ENCODE measurements at regions not wholly inside any gene's neighbourhood (a gene's known extent, or its start where the extent isn't known, plus 50 kb on each side); places are given as distances from the start of the nearest gene placed in this dataset.

DNA sequence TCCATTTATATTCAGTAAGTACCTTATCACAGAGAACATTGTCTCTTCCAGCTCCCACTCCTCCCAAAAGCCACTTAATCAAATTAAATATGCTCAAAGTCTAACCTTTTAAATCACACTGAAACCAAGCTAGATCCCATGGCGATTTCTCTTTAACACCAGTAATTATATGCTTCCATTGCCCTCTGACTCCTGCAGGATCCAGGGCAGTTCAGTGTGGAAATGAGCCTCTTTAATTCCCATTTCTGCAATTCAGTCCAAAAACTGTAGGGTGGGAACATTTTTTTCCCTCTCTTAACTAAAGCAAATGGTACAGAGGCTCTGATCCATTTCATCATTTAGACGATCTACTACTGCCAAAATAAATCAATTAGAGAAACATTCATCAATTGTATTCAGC is 872.3 kb upstream of the PHF14 start:
- no peak for TF ChIP-seq EP300 (IDR thresholded peaks at IDR 0.05)
- TF ChIP-seq, protein P1, sequence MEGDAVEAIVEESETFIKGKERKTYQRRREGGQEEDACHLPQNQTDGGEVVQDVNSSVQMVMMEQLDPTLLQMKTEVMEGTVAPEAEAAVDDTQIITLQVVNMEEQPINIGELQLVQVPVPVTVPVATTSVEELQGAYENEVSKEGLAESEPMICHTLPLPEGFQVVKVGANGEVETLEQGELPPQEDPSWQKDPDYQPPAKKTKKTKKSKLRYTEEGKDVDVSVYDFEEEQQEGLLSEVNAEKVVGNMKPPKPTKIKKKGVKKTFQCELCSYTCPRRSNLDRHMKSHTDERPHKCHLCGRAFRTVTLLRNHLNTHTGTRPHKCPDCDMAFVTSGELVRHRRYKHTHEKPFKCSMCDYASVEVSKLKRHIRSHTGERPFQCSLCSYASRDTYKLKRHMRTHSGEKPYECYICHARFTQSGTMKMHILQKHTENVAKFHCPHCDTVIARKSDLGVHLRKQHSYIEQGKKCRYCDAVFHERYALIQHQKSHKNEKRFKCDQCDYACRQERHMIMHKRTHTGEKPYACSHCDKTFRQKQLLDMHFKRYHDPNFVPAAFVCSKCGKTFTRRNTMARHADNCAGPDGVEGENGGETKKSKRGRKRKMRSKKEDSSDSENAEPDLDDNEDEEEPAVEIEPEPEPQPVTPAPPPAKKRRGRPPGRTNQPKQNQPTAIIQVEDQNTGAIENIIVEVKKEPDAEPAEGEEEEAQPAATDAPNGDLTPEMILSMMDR (IDR thresholded peaks at IDR 0.05): no peak

Measured in upper lobe of left lung (tissue), 4 donors.